RWPE2 (cell line): ENCODE measurements at regions not wholly inside any gene's neighbourhood (a gene's known extent, or its start where the extent isn't known, plus 50 kb on each side); places are given as distances from the start of the nearest gene placed in this dataset.

ENCODE experiments used
- ATAC-seq: fragments of 200-7000 bp; cut with Tn5 transposase; 3 replicates; pipeline ENCODE4 v1.9.1; 2021; ENCODE audit warnings: low read depth
- DNase-seq: peaks from one replicate; pipeline ENCODE4 v3.0.0-alpha.2; 2020; ENCODE audit warnings: low spot score
- H3K27ac ChIP-seq: fragments of 450-650 bp; 2 replicates; pipeline ENCODE4 v1.5.1; 2017; ENCODE audit warnings: mild to moderate bottlenecking; ENCODE audit not compliant: poor library complexity, severe bottlenecking
- H3K27me3 ChIP-seq: fragments of 250-450 bp; sonication (Bioruptor Pico); 2 replicates; pipeline ENCODE4 v1.5.1; 2021; ENCODE audit warnings: mild to moderate bottlenecking, moderate library complexity; ENCODE audit not compliant: insufficient read depth, poor library complexity, severe bottlenecking
- H3K36me3 ChIP-seq: fragments of 250-450 bp; sonication (Bioruptor Pico); 2 replicates; pipeline ENCODE4 v1.5.1; 2020; ENCODE audit warnings: low read depth, mild to moderate bottlenecking, moderate library complexity
- H3K4me1 ChIP-seq: fragments of 250-450 bp; sonication (Bioruptor Pico); 2 replicates; pipeline ENCODE4 v1.5.1; 2021; ENCODE audit warnings: mild to moderate bottlenecking, moderate library complexity; ENCODE audit not compliant: insufficient read depth, poor library complexity, severe bottlenecking
- H3K4me3 ChIP-seq: fragments of 250-450 bp; sonication (Bioruptor Pico); 2 replicates; pipeline ENCODE4 v1.5.1; 2021; ENCODE audit warnings: mild to moderate bottlenecking, moderate library complexity; ENCODE audit not compliant: severe bottlenecking
- H3K9me3 ChIP-seq: fragments of 250-450 bp; sonication (Bioruptor Pico); 2 replicates; pipeline ENCODE4 v1.5.1; 2021; ENCODE audit warnings: mild to moderate bottlenecking, moderate library complexity; ENCODE audit not compliant: severe bottlenecking
- CTCF ChIP-seq: fragments of 450-650 bp; IDR thresholded peaks from one replicate; pipeline ENCODE4 v1.5.1; 2017; ENCODE audit warnings: mild to moderate bottlenecking, moderate library complexity; ENCODE audit not compliant: poor library complexity, severe bottlenecking

- H3K27me3 ChIP-seq, result no peaks in the 10 kb centered on the region
- DNase-seq, result no peak
- no peaks in the 10 kb centered on the region for H3K36me3 ChIP-seq
- H3K27ac ChIP-seq, result no peak overlapping the region
- peaks cover 14% of the 10 kb centered on the region for H3K4me1 ChIP-seq
- H3K4me3 ChIP-seq, result no peak overlapping the region
- TF ChIP-seq CTCF, result no peak
- ATAC-seq, result no peak
- H3K9me3 ChIP-seq, result no peaks in the 10 kb centered on the region
Observed at GRCh38 chrX:68938244-68939004, 109.6 kb downstream of the EFNB1 start.

GRCh38 chrX:68937581-68937980 is 108.8 kb downstream of the EFNB1 start:
- TF ChIP-seq CTCF, result no peak
- H3K4me1 ChIP-seq, result peaks cover 14% of the 10 kb centered on the region
- H3K27me3 ChIP-seq, result no peaks in the 10 kb centered on the region
- no peaks in the 10 kb centered on the region for H3K9me3 ChIP-seq
- DNase-seq (no peak), ATAC-seq (no peak)
- no peak overlapping the region for H3K4me3 ChIP-seq
- H3K36me3 ChIP-seq, result no peaks in the 10 kb centered on the region
- no peak overlapping the region for H3K27ac ChIP-seq

- Histone ChIP-seq H3K27me3 (no peaks in the 10 kb centered on the region), H3K4me3 (no peak overlapping the region), H3K27ac (peak overlapping the region; percentile 52), H3K4me1 (peaks cover 14% of the 10 kb centered on the region), H3K36me3 (no peaks in the 10 kb centered on the region), H3K9me3 (no peaks in the 10 kb centered on the region)
- DNase-seq (no peak), ATAC-seq (peak; percentile 97)
- no peak for TF ChIP-seq CTCF
Observed at GRCh38 chrX:68936608-68937007, 107.8 kb downstream of the EFNB1 start.

GRCh38 chrX:68936126-68936525 is 107.3 kb downstream of the EFNB1 start:
- no peak for TF ChIP-seq CTCF
- no peak for ATAC-seq
- Histone ChIP-seq H3K27me3 (no peaks in the 10 kb centered on the region), H3K27ac (peak overlapping the region; percentile 52), H3K9me3 (no peaks in the 10 kb centered on the region), H3K36me3 (no peaks in the 10 kb centered on the region), H3K4me3 (no peak overlapping the region), H3K4me1 (peaks cover 14% of the 10 kb centered on the region)
- DNase-seq, result no peak

- Histone ChIP-seq H3K36me3 (no peaks in the 10 kb centered on the region), H3K27me3 (no peaks in the 10 kb centered on the region), H3K27ac (peak overlapping the region; percentile 52), H3K4me1 (peaks cover 19% of the 10 kb centered on the region), H3K4me3 (no peak overlapping the region), H3K9me3 (no peaks in the 10 kb centered on the region)
- DNase-seq (no peak), ATAC-seq (no peak; the same call in 2 of the 3 replicates)
- TF ChIP-seq CTCF, result no peak
Observed at GRCh38 chrX:68935362-68935761, 106.5 kb downstream of the EFNB1 start.
